CD4-positive, CD25-positive, alpha-beta regulatory T cell (primary cell): ENCODE measurements at regions not wholly inside any gene's neighbourhood (a gene's known extent, or its start where the extent isn't known, plus 50 kb on each side); places are given as distances from the start of the nearest gene placed in this dataset.

Source experiments
- ATAC-seq, 2 donors: fragments of 150-1000 bp; cut with Tn5 transposase; one replicate each; pipeline ENCODE4 v1.10.0; 2021; ENCODE audit warnings: low read depth in 2 of 2, moderate number of reproducible peaks in 2 of 2, moderate library complexity in 1 of 2
- DNase-seq, 3 donors: peaks; one replicate each; pipeline versions ENCODE4 v3.0.0 to v3.0.0-alpha.2; 2012 to 2022; ENCODE audit warnings: mixed read lengths in 1 of 3
- H3K27ac ChIP-seq: one replicate; pipeline ENCODE4 v1.7.0; 2013; ENCODE audit warnings: mild to moderate bottlenecking, low read length; ENCODE audit not compliant: insufficient read depth, poor library complexity, severe bottlenecking
- H3K27me3 ChIP-seq: one replicate; pipeline ENCODE4 v1.7.0; 2013; ENCODE audit warnings: low read length; ENCODE audit not compliant: control insufficient read depth, insufficient read depth
- H3K36me3 ChIP-seq: one replicate; pipeline ENCODE4 v1.7.0; 2013; ENCODE audit warnings: mild to moderate bottlenecking, low read length, moderate library complexity; ENCODE audit not compliant: control insufficient read depth, insufficient read depth
- H3K4me1 ChIP-seq: 2 replicates; pipeline ENCODE4 v1.7.0; 2013; ENCODE audit warnings: mild to moderate bottlenecking, low read length; ENCODE audit not compliant: insufficient read depth, control insufficient read depth, poor library complexity, severe bottlenecking
- H3K4me3 ChIP-seq: one replicate; pipeline ENCODE4 v1.7.0; 2013; ENCODE audit warnings: low read depth, mild to moderate bottlenecking, low read length, moderate library complexity
- H3K9me3 ChIP-seq, 2 experiments: 1 replicate in 1 of 2; 2 replicates in 1 of 2; pipeline ENCODE4 v1.7.0; 2013; ENCODE audit warnings: low read length in 2 of 2, mild to moderate bottlenecking in 1 of 2, moderate library complexity in 1 of 2; ENCODE audit not compliant: control insufficient read depth in 2 of 2
- H3K27ac Mint-ChIP-seq, 3 donors: one replicate each; pipeline ENCODE4 v1.8.0; 2020 to 2022; ENCODE audit warnings: mild to moderate bottlenecking in 3 of 3, mixed read lengths in 3 of 3, moderate library complexity in 2 of 3
- H3K27me3 Mint-ChIP-seq: one replicate; pipeline ENCODE4 v1.8.0; 2022; ENCODE audit warnings: mild to moderate bottlenecking, mixed read lengths
- H3K36me3 Mint-ChIP-seq: one replicate; pipeline ENCODE4 v1.8.0; 2020; ENCODE audit warnings: mixed read lengths
- H3K4me1 Mint-ChIP-seq, 4 donors: one replicate each; pipeline ENCODE4 v1.8.0; 2020 to 2022; ENCODE audit warnings: mixed read lengths in 4 of 4, mild to moderate bottlenecking in 1 of 4
- H3K4me3 Mint-ChIP-seq, 4 donors: one replicate each; pipeline ENCODE4 v1.8.0; 2020 to 2022; ENCODE audit warnings: mild to moderate bottlenecking in 4 of 4, mixed read lengths in 4 of 4, moderate library complexity in 3 of 4
- H3K9me3 Mint-ChIP-seq, 7 donors: one replicate each; pipeline ENCODE4 v1.8.0; 2020 to 2022; ENCODE audit warnings: mixed read lengths in 7 of 7, mild to moderate bottlenecking in 3 of 7, moderate library complexity in 2 of 7

DNA sequence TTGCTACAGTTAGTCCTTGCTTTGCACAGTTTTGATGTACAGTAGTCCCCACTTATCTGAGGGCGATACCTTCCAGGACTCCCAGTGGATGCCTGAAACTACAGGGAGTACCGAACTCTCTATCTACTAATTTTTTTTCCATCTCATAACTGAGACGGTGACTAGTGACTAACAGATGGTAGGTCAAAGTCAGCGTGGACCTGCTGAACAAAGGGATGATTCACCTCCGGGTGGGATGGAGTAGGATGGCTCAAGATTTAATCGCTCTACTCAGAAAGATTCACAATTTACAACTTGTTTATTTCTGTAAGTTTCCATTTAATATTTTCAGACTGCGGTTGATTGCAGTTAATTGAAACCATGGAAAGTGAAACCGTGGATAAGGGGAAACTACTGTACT, 655.8 kb downstream of the ZNF674 start:
- H3K4me3 ChIP-seq, result no peak overlapping the region
- H3K36me3 ChIP-seq, result no peaks in the 10 kb centered on the region
- no peaks in the 10 kb centered on the region for H3K27me3 ChIP-seq
- H3K27ac ChIP-seq, result no peak overlapping the region
- DNase-seq (no peak), ATAC-seq (no peak)
- Mint-ChIP-seq H3K27me3 (no peaks in the 10 kb centered on the region), H3K9me3 (peaks cover 0 to 2% (median 0%) of the 10 kb centered on the region in 7 donors), H3K4me1 (no peaks in the 10 kb centered on the region), H3K4me3 (no peak overlapping the region), H3K36me3 (peaks cover under 1% of the 10 kb centered on the region), H3K27ac (no peak overlapping the region)
- H3K4me1 ChIP-seq, result no peaks in the 10 kb centered on the region
- H3K9me3 ChIP-seq, result no peaks in the 10 kb centered on the region

- H3K9me3 Mint-ChIP-seq, result peaks cover 0 to 1% (median 0%) of the 10 kb centered on the region in 7 donors
- H3K27me3 ChIP-seq, result no peaks in the 10 kb centered on the region
- H3K4me1 Mint-ChIP-seq, result no peaks in the 10 kb centered on the region
- no peaks in the 10 kb centered on the region for H3K9me3 ChIP-seq
- no peak overlapping the region for H3K27ac ChIP-seq
- H3K27ac Mint-ChIP-seq, result no peak overlapping the region
- H3K4me3 ChIP-seq, result no peak overlapping the region
- H3K4me1 ChIP-seq, result no peaks in the 10 kb centered on the region
- H3K4me3 Mint-ChIP-seq, result no peak overlapping the region
- H3K36me3 ChIP-seq, result no peaks in the 10 kb centered on the region
- no peaks in the 10 kb centered on the region for H3K36me3 Mint-ChIP-seq
- no peak for DNase-seq
- no peak for ATAC-seq
- no peaks in the 10 kb centered on the region for H3K27me3 Mint-ChIP-seq
These were observed 656.7 kb downstream of the ZNF674 start for GRCh38 chrX:45888518-45888917.

- Mint-ChIP-seq H3K4me1 (no peaks in the 10 kb centered on the region), H3K4me3 (no peak overlapping the region), H3K36me3 (no peaks in the 10 kb centered on the region), H3K27me3 (no peaks in the 10 kb centered on the region), H3K27ac (no peak overlapping the region), H3K9me3 (peaks cover 0 to 1% (median 0%) of the 10 kb centered on the region in 7 donors)
- Histone ChIP-seq H3K9me3 (no peaks in the 10 kb centered on the region), H3K27me3 (no peaks in the 10 kb centered on the region), H3K4me3 (no peak overlapping the region), H3K4me1 (no peaks in the 10 kb centered on the region), H3K27ac (no peak overlapping the region), H3K36me3 (no peaks in the 10 kb centered on the region)
- no peak for DNase-seq
- no peak for ATAC-seq
These were observed 659.3 kb downstream of the ZNF674 start for GRCh38 chrX:45885931-45886330.

GRCh38 chrX:45879512-45879911, 665.7 kb downstream of the ZNF674 start:
- Histone ChIP-seq H3K4me1 (no peaks in the 10 kb centered on the region), H3K9me3 (no peaks in the 10 kb centered on the region), H3K27ac (no peak overlapping the region), H3K36me3 (no peaks in the 10 kb centered on the region), H3K4me3 (no peak overlapping the region), H3K27me3 (no peaks in the 10 kb centered on the region)
- H3K27ac Mint-ChIP-seq, result no peak overlapping the region
- H3K4me3 Mint-ChIP-seq, result no peak overlapping the region
- DNase-seq, result no peak
- H3K9me3 Mint-ChIP-seq, result no peaks in the 10 kb centered on the region
- H3K27me3 Mint-ChIP-seq, result no peaks in the 10 kb centered on the region
- no peak for ATAC-seq
- no peaks in the 10 kb centered on the region for H3K36me3 Mint-ChIP-seq
- H3K4me1 Mint-ChIP-seq, result no peaks in the 10 kb centered on the region

GRCh38 chrX:45876206-45876605, 669.0 kb downstream of the ZNF674 start:
- Histone ChIP-seq H3K9me3 (no peaks in the 10 kb centered on the region), H3K4me3 (no peak overlapping the region), H3K36me3 (no peaks in the 10 kb centered on the region), H3K4me1 (no peaks in the 10 kb centered on the region), H3K27ac (no peak overlapping the region), H3K27me3 (no peaks in the 10 kb centered on the region)
- Mint-ChIP-seq H3K9me3 (no peaks in the 10 kb centered on the region), H3K27me3 (no peaks in the 10 kb centered on the region), H3K27ac (no peak overlapping the region), H3K4me1 (no peaks in the 10 kb centered on the region), H3K4me3 (no peak overlapping the region), H3K36me3 (no peaks in the 10 kb centered on the region)
- ATAC-seq (no peak), DNase-seq (no peak)

- H3K9me3 Mint-ChIP-seq, result no peaks in the 10 kb centered on the region
- DNase-seq (no peak), ATAC-seq (no peak)
- no peaks in the 10 kb centered on the region for H3K36me3 Mint-ChIP-seq
- H3K4me1 Mint-ChIP-seq, result no peaks in the 10 kb centered on the region
- no peaks in the 10 kb centered on the region for H3K27me3 Mint-ChIP-seq
- Histone ChIP-seq H3K4me1 (no peaks in the 10 kb centered on the region), H3K36me3 (no peaks in the 10 kb centered on the region), H3K4me3 (no peak overlapping the region), H3K27me3 (no peaks in the 10 kb centered on the region), H3K27ac (no peak overlapping the region), H3K9me3 (no peaks in the 10 kb centered on the region)
- no peak overlapping the region for H3K27ac Mint-ChIP-seq
- no peak overlapping the region for H3K4me3 Mint-ChIP-seq
These were observed 671.4 kb downstream of the ZNF674 start for GRCh38 chrX:45873781-45874180.

- no peak overlapping the region for H3K4me3 Mint-ChIP-seq
- no peak overlapping the region for H3K27ac ChIP-seq
- no peaks in the 10 kb centered on the region for H3K9me3 ChIP-seq
- no peaks in the 10 kb centered on the region for H3K36me3 ChIP-seq
- H3K4me1 ChIP-seq, result no peaks in the 10 kb centered on the region
- no peaks in the 10 kb centered on the region for H3K9me3 Mint-ChIP-seq
- DNase-seq (no peak), ATAC-seq (no peak)
- no peak overlapping the region for H3K4me3 ChIP-seq
- no peaks in the 10 kb centered on the region for H3K4me1 Mint-ChIP-seq
- no peaks in the 10 kb centered on the region for H3K27me3 Mint-ChIP-seq
- no peaks in the 10 kb centered on the region for H3K36me3 Mint-ChIP-seq
- H3K27ac Mint-ChIP-seq, result peak overlapping the region in 1 of 3 donors; percentile 11
- H3K27me3 ChIP-seq, result no peaks in the 10 kb centered on the region
These were observed 671.8 kb upstream of the DIPK2B start for GRCh38 chrX:45872480-45872879.

GRCh38 chrX:45868425-45868824, 667.7 kb upstream of the DIPK2B start:
- H3K4me3 ChIP-seq, result no peak overlapping the region
- DNase-seq (no peak), ATAC-seq (no peak)
- Mint-ChIP-seq H3K27ac (no peak overlapping the region), H3K4me3 (no peak overlapping the region), H3K36me3 (no peaks in the 10 kb centered on the region), H3K9me3 (no peaks in the 10 kb centered on the region), H3K4me1 (no peaks in the 10 kb centered on the region), H3K27me3 (no peaks in the 10 kb centered on the region)
- no peaks in the 10 kb centered on the region for H3K36me3 ChIP-seq
- no peaks in the 10 kb centered on the region for H3K4me1 ChIP-seq
- H3K9me3 ChIP-seq, result no peaks in the 10 kb centered on the region
- no peaks in the 10 kb centered on the region for H3K27me3 ChIP-seq
- H3K27ac ChIP-seq, result no peak overlapping the region
